MM.1S (cell line): ENCODE measurements at regions not wholly inside any gene's neighbourhood (a gene's known extent, or its start where the extent isn't known, plus 50 kb on each side); places are given as distances from the start of the nearest gene placed in this dataset.

Experiments used
- EZH2 ChIP-seq: fragments of 300-600 bp; sonication (generic); optimal IDR thresholded peaks from 2 replicates; pipeline ENCODE3; 2017; ENCODE audit warnings: low read depth, mild to moderate bottlenecking, antibody characterized with exemption, low read length, mixed read lengths
- EZH2phosphoT487 ChIP-seq: fragments of 300-600 bp; sonication (generic); IDR thresholded peaks from 2 replicates; pipeline ENCODE4 v1.6.1; 2018; ENCODE audit warnings: antibody characterized with exemption, low read length
- TF ChIP-seq, protein P1 (sequence below): fragments of 300-600 bp; sonication (generic); IDR thresholded peaks from 2 replicates; pipeline ENCODE4 v1.5.1; 2016; ENCODE audit warnings: antibody characterized with exemption, low read length, mixed read lengths

DNA sequence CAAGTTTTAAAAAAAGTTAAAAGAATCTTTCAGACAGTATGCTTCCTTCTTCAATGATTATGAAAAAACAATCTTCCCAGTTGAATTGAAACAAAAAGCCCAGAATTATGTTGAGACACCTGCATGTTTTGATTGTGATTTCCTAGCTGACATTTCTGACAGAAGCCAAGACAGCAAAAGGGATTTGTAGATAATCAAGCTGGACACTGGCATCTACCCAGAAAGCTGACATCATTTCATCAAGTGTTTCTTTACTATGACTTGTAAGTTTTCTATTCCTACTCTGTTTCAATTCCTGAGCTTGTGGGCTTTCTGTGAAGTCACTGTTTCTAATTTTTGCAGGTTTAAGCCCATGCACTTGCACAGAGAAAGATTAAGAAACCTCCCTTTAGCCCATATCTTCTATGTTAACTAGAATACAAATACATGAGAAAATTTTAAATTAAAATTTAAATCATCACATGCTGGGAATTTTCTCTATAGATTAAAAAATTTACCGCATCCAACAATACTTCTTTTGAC lies 82.9 kb upstream of the CCDC85A start:
- TF ChIP-seq, protein P1, sequence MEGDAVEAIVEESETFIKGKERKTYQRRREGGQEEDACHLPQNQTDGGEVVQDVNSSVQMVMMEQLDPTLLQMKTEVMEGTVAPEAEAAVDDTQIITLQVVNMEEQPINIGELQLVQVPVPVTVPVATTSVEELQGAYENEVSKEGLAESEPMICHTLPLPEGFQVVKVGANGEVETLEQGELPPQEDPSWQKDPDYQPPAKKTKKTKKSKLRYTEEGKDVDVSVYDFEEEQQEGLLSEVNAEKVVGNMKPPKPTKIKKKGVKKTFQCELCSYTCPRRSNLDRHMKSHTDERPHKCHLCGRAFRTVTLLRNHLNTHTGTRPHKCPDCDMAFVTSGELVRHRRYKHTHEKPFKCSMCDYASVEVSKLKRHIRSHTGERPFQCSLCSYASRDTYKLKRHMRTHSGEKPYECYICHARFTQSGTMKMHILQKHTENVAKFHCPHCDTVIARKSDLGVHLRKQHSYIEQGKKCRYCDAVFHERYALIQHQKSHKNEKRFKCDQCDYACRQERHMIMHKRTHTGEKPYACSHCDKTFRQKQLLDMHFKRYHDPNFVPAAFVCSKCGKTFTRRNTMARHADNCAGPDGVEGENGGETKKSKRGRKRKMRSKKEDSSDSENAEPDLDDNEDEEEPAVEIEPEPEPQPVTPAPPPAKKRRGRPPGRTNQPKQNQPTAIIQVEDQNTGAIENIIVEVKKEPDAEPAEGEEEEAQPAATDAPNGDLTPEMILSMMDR, result no peak
- TF ChIP-seq EZH2, result no peak
- no peak for TF ChIP-seq EZH2phosphoT487
